PC-3 (cell line): ENCODE measurements at regions not wholly inside any gene's neighbourhood (a gene's known extent, or its start where the extent isn't known, plus 50 kb on each side); places are given as distances from the start of the nearest gene placed in this dataset.
"Not testable (repeated sequence)": the region's sequence is repeated elsewhere in the genome, so short reads cannot be mapped to it uniquely, and the experiment has no call there.

Source experiments
- ATAC-seq: fragments of 200-7000 bp; cut with Tn5 transposase; 2 replicates; pipeline ENCODE4 v1.9.1; 2020; ENCODE audit warnings: mild to moderate bottlenecking, moderate library complexity
- BruUV-seq: library from RNA; stranded (reverse); fragments of 400-500 nt; replicated peaks from 2 replicates; lab custom pipeline; 2021; lab: Mats Ljungman, UMichigan
- CTCF ChIA-PET: fragments of 300-600 bp; sonication (Branson Sonifier 250); formaldehyde crosslinking; loops from one replicate; lab custom pipeline; 2022; ENCODE audit warnings: antibody characterized with exemption; lab: Charles Lee
- POLR2A ChIA-PET: fragments of 300-600 bp; sonication (Branson Sonifier 250); formaldehyde crosslinking; loops from one replicate; lab custom pipeline; 2022; ENCODE audit warnings: antibody characterized with exemption; ENCODE audit not compliant: unreplicated experiment; lab: Charles Lee
- DNase-seq: peaks from one replicate; pipeline ENCODE4 v3.0.0-alpha.2; 2015
- H2AFZ ChIP-seq: fragments of 300-600 bp; sonication (generic); 2 replicates; pipeline ENCODE4 v1.6.0; 2016; ENCODE audit warnings: antibody characterized with exemption, low read length
- H3F3A ChIP-seq: fragments of 300-600 bp; sonication (generic); one replicate; pipeline ENCODE4 v1.6.0; 2017; ENCODE audit warnings: antibody characterized with exemption, low read length, control low read depth, mild to moderate bottlenecking; ENCODE audit not compliant: unreplicated experiment
- H3K27ac ChIP-seq: fragments of 300-600 bp; sonication (generic); 2 replicates; pipeline ENCODE4 v1.5.1; 2016; ENCODE audit warnings: mild to moderate bottlenecking, low read length
- H3K27me3 ChIP-seq: fragments of 300-600 bp; sonication (generic); 2 replicates; pipeline ENCODE4 v1.6.1; 2016; ENCODE audit warnings: low read length, mixed read lengths
- H3K36me3 ChIP-seq: fragments of 300-600 bp; sonication (generic); 2 replicates; pipeline ENCODE4 v1.6.1; 2016; ENCODE audit warnings: low read depth, mixed run types, low read length, mixed read lengths
- H3K4me1 ChIP-seq: fragments of 300-600 bp; sonication (generic); 2 replicates; pipeline ENCODE4 v1.5.1; 2016; ENCODE audit warnings: low read length; ENCODE audit not compliant: insufficient read depth
- H3K4me2 ChIP-seq: fragments of 300-600 bp; sonication (generic); 2 replicates; pipeline ENCODE4 v1.6.0; 2016; ENCODE audit warnings: low read length
- H3K4me3 ChIP-seq: fragments of 300-600 bp; sonication (generic); 2 replicates; pipeline ENCODE4 v1.5.1; 2016; ENCODE audit warnings: mild to moderate bottlenecking, low read length, mixed read lengths
- H3K79me2 ChIP-seq: fragments of 300-600 bp; sonication (generic); 2 replicates; pipeline ENCODE4 v1.6.1; 2017; ENCODE audit warnings: low read length, mixed read lengths
- H3K9ac ChIP-seq: fragments of 300-600 bp; sonication (generic); 2 replicates; pipeline ENCODE4 v1.6.0; 2016; ENCODE audit warnings: mild to moderate bottlenecking, low read length
- H3K9me2 ChIP-seq: fragments of 300-600 bp; sonication (generic); replicated peaks from 2 replicates; pipeline ENCODE4 v1.6.1; 2016; ENCODE audit warnings: mixed run types, low read length, mixed read lengths
- H3K9me3 ChIP-seq: fragments of 300-600 bp; sonication (generic); 2 replicates; pipeline ENCODE4 v1.6.1; 2016; ENCODE audit warnings: low read length, mixed read lengths
- H4K20me1 ChIP-seq: fragments of 300-600 bp; sonication (generic); 2 replicates; pipeline ENCODE4 v1.6.1; 2016; ENCODE audit warnings: low read length, mixed read lengths
- CTCF ChIP-seq: fragments of 300-600 bp; sonication (generic); conservative IDR thresholded peaks from 2 replicates; pipeline ENCODE4 v1.5.1; 2017; ENCODE audit warnings: antibody characterized with exemption, low read depth, mild to moderate bottlenecking, low read length
- EZH2 ChIP-seq: fragments of 300-600 bp; sonication (generic); IDR thresholded peaks from one replicate; pipeline ENCODE4 v1.6.1; 2017; ENCODE audit warnings: antibody characterized with exemption, mild to moderate bottlenecking, low read length; ENCODE audit not compliant: unreplicated experiment
- EZH2phosphoT487 ChIP-seq: fragments of 300-600 bp; sonication (generic); IDR thresholded peaks from 2 replicates; pipeline ENCODE4 v1.6.1; 2018; ENCODE audit warnings: mild to moderate bottlenecking, antibody characterized with exemption, low read length, borderline replicate concordance
- intact Hi-C: fragments of 100-400 bp; cut with micrococcal nuclease; formaldehyde crosslinking; loops from 2 replicates; pipeline ENCODE4 v1.9.0; 2023

DNA sequence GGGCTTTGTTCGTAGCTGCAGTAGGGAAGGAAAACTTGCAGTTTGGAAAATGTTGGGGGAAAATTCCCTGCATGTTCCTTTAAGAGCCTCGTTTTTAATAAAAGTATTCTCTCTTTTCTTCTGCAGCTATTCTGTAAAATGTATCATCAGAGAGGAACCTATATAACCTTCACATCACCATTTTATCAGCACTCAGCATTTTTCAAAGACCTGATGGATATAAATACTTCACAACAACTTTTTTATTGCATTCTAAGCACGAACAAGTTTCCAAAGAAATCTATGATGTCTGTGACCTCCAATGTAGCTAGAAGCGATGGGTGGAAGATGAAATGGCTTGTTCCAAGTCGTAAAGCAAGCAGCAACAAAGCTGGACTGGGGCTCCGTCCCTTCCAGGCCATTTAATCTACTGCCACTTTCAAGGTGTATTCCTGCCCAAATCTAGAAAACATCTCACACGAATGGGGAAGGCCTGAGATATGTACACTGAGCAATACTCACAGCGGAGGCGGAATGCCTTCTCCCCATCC, 84.0 kb downstream of the NSUN2 start:
- ATAC-seq (no peak), DNase-seq (no peak)
- no peak for TF ChIP-seq CTCF
- TF ChIP-seq EZH2phosphoT487 = no peak
- no peak for TF ChIP-seq EZH2
- H3K4me1 ChIP-seq = no peaks in the 10 kb centered on the region
- POLR2A ChIA-PET = no interaction called here
- no peak overlapping the region for H3K27ac ChIP-seq
- CTCF ChIA-PET = no interaction called here
- no peak overlapping the region for H3K4me2 ChIP-seq
- no peak overlapping the region for H2AFZ ChIP-seq
- H3K79me2 ChIP-seq = no peaks in the 10 kb centered on the region
- H3K27me3 ChIP-seq = peaks cover 19% of the 10 kb centered on the region
- H3K4me3 ChIP-seq = no peak overlapping the region
- H3K36me3 ChIP-seq = no peaks in the 10 kb centered on the region
- no peaks in the 10 kb centered on the region for H3K9me3 ChIP-seq
- intact Hi-C loops = no loop called here
- no peak overlapping the region for H3K9ac ChIP-seq
- BruUV-seq = no TSS peak
- H3K9me2 ChIP-seq = no peaks in the 10 kb centered on the region
- no peaks in the 10 kb centered on the region for H4K20me1 ChIP-seq
- H3F3A ChIP-seq = no peaks in the 10 kb centered on the region

DNA sequence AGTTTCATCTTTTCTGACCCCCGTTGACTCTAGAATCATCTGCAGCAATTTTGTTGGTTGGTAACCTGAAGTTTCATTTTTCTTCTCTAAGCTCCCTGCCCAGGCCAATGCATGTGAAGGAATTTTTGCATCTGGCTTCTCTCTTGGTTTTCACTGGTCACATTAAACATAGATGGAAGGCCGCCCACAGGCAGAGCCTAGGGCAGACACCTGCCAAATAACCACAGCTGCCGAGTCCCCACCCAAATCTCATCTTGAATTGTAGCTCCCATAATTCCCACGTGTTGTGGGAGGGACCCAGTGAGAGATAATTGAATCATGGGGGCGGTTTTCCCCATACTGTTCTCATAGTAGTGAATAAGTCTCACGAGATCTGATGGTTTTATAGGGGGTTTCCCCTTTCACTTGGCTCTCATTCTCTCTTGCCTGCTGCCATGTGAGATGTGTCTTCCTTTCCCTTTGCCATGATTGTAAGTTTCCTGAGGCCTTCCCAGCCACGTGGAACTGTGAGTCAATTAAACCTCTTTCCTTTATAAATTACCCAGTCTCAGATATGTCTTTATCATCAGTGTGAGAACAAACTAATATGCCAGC, 84.8 kb downstream of the NSUN2 start:
- H3K9me3 ChIP-seq, H3K4me2 ChIP-seq, H3K4me3 ChIP-seq, CTCF ChIA-PET, H3K79me2 ChIP-seq, ATAC-seq, H4K20me1 ChIP-seq, DNase-seq, H3K27ac ChIP-seq, H3K9me2 ChIP-seq, intact Hi-C loops, H2AFZ ChIP-seq, H3K4me1 ChIP-seq, H3F3A ChIP-seq, H3K9ac ChIP-seq, POLR2A ChIA-PET, H3K36me3 ChIP-seq, BruUV-seq: not testable (repeated sequence)
- H3K27me3 ChIP-seq = peaks cover 27% of the 10 kb centered on the region

DNA sequence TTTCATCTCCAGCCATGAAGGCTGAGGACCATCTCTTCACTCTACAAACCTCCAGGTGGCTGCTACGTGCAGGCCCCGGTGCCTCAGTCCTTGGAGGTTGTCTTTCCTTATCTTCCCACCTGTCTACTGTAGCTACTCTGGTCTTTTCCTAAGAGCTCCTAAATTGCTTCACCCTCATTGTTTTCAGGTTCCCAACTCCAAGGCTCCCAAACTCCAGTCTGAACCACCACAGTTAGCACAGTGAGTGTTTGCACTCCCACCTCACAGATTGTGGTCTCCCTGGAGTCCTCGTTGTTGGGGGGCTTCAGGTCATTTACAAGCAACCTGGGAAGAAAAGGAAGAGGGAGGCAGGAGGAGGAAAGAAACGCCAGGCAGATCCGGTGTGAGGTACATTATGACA, 85.3 kb downstream of the NSUN2 start:
- Histone ChIP-seq H4K20me1 (no peaks in the 10 kb centered on the region), H3K4me2 (no peak overlapping the region), H3K27me3 (peaks cover 33% of the 10 kb centered on the region), H2AFZ (no peak overlapping the region), H3K4me3 (no peak overlapping the region), H3K36me3 (no peaks in the 10 kb centered on the region), H3K79me2 (no peaks in the 10 kb centered on the region), H3K4me1 (no peaks in the 10 kb centered on the region), H3K9ac (no peak overlapping the region), H3K9me3 (no peaks in the 10 kb centered on the region), H3K27ac (no peak overlapping the region), H3F3A (no peaks in the 10 kb centered on the region), H3K9me2 (no peaks in the 10 kb centered on the region)
- no TSS peak for BruUV-seq
- DNase-seq (no peak), ATAC-seq (no peak)
- TF ChIP-seq EZH2 (no peak), CTCF (no peak), EZH2phosphoT487 (no peak)
- ChIA-PET CTCF (interaction anchor here (0.6 kb wide), 1 partner anchor 1207 kb away, joined by 4 read pairs; no protein-coding TSS in a partner anchor), POLR2A (no interaction called here)
- intact Hi-C loops = no loop called here
